Kidney (tissue), 13 donors: ENCODE measurements at regions not wholly inside any gene's neighbourhood (a gene's known extent, or its start where the extent isn't known, plus 50 kb on each side); places are given as distances from the start of the nearest gene placed in this dataset.

ENCODE experiments used
- DNase-seq, 5 donors: peaks; one replicate each; pipeline ENCODE4 v3.0.0-alpha.2; 2013 to 2020
- FAIRE-seq: peaks from 2 replicates; lab custom pipeline; 2012; peaks lifted over from hg19 to GRCh38; lab: Jason Lieb, UNC
- H3K27ac ChIP-seq, 2 donors: one replicate each; pipeline ENCODE4 v1.7.0; 2013; ENCODE audit warnings: low read depth in 2 of 2, low read length in 2 of 2, inconsistent platforms in 1 of 2
- H3K27me3 ChIP-seq: one replicate; pipeline ENCODE4 v1.7.1; 2013; ENCODE audit warnings: low read length, inconsistent platforms; ENCODE audit not compliant: control insufficient read depth, insufficient read depth
- H3K36me3 ChIP-seq, 3 donors: one replicate each; pipeline versions ENCODE4 v1.7.0 to v1.7.1; 2013; ENCODE audit warnings: low read length in 3 of 3, control low read depth in 1 of 3, inconsistent platforms in 1 of 3; ENCODE audit not compliant: insufficient read depth in 3 of 3, control insufficient read depth in 2 of 3
- H3K4me1 ChIP-seq, 3 donors: one replicate each; pipeline versions ENCODE4 v1.7.0 to v1.7.1; 2013; ENCODE audit warnings: low read length in 3 of 3, inconsistent platforms in 1 of 3, low read depth in 1 of 3; ENCODE audit not compliant: control insufficient read depth in 2 of 3, insufficient read depth in 2 of 3
- H3K4me3 ChIP-seq, 3 donors: one replicate each; pipeline versions ENCODE4 v1.7.0 to v1.8.1; 2013; ENCODE audit warnings: low read length in 3 of 3, control low read depth in 1 of 3, inconsistent platforms in 1 of 3
- H3K9ac ChIP-seq, 3 donors: one replicate each; pipeline versions ENCODE4 v1.7.0 to v1.7.1; 2013; ENCODE audit warnings: low read length in 3 of 3, control low read depth in 1 of 3, inconsistent platforms in 1 of 3
- H3K9me3 ChIP-seq, 3 donors: one replicate each; pipeline versions ENCODE4 v1.7.0 to v1.7.1; 2013; ENCODE audit warnings: low read length in 3 of 3, control low read depth in 1 of 3, inconsistent platforms in 1 of 3; ENCODE audit not compliant: control insufficient read depth in 2 of 3, insufficient read depth in 1 of 3
- CTCF ChIP-seq: IDR thresholded peaks from 3 replicates; pipeline ENCODE4 v1.5.1; 2012; ENCODE audit warnings: mild to moderate bottlenecking, moderate library complexity, borderline replicate concordance; ENCODE audit not compliant: insufficient read depth; ENCODE audit errors: extremely low read depth
- intact Hi-C: fragments of 100-400 bp; cut with DNase I; formaldehyde crosslinking; loops from one replicate; pipeline ENCODE4 v1.11.1; 2022
- donor health status: control.
- donor health status: control.
- donor health status: control.
- donor health status: control.
- donor health status: control.
- donor health status: DM: yes; HTN: yes; CAD: no.
- donor health status: Normal renal cell carcinoma (clear cell type).

DNA sequence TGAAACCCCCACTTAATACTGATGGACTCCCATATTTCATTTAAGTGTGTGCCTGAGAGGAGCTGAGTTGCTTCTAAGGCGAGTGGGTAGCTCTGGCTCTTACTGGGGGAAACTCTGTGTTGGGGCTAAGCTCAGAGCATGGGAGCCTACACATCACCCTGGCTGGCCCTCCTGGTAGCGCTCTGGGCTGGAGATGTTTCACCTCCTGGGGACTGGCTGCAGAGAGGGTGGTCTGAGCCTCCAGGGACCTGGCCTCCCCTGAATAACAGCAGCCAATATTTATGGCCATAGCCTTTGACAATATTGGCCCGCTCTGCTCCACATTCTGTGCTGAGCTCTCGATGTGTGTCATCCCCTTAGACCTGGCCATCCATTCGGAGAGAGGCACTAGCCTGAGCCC is 316.5 kb downstream of the ZNF536 start:
- intact Hi-C loops: no loop called here
- H3K9me3 ChIP-seq: no peaks in the 10 kb centered on the region
- FAIRE-seq: no peak
- H3K27ac ChIP-seq: no peak overlapping the region
- DNase-seq: no peak
- H3K4me3 ChIP-seq: no peak overlapping the region
- H3K9ac ChIP-seq: no peak overlapping the region
- no peaks in the 10 kb centered on the region for H3K36me3 ChIP-seq
- H3K4me1 ChIP-seq: peaks cover 0 to 2% (median 0%) of the 10 kb centered on the region in 3 donors
- H3K27me3 ChIP-seq: no peaks in the 10 kb centered on the region
- TF ChIP-seq CTCF: no peak

- Histone ChIP-seq H3K4me3 (no peak overlapping the region), H3K9ac (no peak overlapping the region), H3K27me3 (no peaks in the 10 kb centered on the region), H3K27ac (no peak overlapping the region), H3K4me1 (no peaks in the 10 kb centered on the region), H3K9me3 (no peaks in the 10 kb centered on the region), H3K36me3 (no peaks in the 10 kb centered on the region)
- FAIRE-seq: no peak
- peak in 1 of 5 donors; percentile 64 for DNase-seq
- intact Hi-C loops: no loop called here
- TF ChIP-seq CTCF: no peak
These were observed 314.8 kb downstream of the ZNF536 start for GRCh38 chr19:30686826-30687566.

- no peaks in the 10 kb centered on the region for H3K9me3 ChIP-seq
- no peaks in the 10 kb centered on the region for H3K27me3 ChIP-seq
- FAIRE-seq: no peak
- intact Hi-C loops: no loop called here
- no peak for TF ChIP-seq CTCF
- no peak overlapping the region for H3K4me3 ChIP-seq
- H3K4me1 ChIP-seq: no peaks in the 10 kb centered on the region
- H3K27ac ChIP-seq: no peak overlapping the region
- DNase-seq: peak in 2 of 5 donors; percentile 52 to 72
- H3K9ac ChIP-seq: no peak overlapping the region
- H3K36me3 ChIP-seq: no peaks in the 10 kb centered on the region
These were observed 314.1 kb downstream of the ZNF536 start for GRCh38 chr19:30686176-30686820.
